Skin of body (tissue), 1 donor: ENCODE measurements at regions not wholly inside any gene's neighbourhood (a gene's known extent, or its start where the extent isn't known, plus 50 kb on each side); places are given as distances from the start of the nearest gene placed in this dataset.
A peak's percentile ranks its signal among the peaks of the same experiment; 100 is the strongest.

ENCODE experiments used
- DNase-seq: peaks from one replicate; lab custom pipeline; 2025; lab: John Stamatoyannopoulos, UW

DNA sequence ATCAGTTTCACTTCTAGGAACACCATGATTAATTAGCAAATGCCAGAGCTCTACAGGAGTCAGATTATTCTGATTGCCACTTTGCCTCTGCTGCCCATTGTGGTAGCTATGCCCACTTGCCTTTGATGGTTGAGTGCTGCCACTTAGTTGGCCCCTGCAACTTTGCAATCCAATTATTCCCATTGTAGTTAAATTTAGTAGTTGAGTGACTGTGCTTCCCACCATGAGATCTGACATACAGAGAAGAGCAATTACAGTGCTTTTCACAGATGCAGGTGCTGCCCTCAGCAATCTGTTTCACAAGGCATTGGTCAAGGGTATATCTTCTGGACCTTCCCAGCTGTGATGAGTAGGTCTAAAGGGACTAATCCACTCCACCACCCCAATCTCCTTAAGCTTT lies 468.4 kb upstream of the RGS6 start:
- no peak for DNase-seq

DNA sequence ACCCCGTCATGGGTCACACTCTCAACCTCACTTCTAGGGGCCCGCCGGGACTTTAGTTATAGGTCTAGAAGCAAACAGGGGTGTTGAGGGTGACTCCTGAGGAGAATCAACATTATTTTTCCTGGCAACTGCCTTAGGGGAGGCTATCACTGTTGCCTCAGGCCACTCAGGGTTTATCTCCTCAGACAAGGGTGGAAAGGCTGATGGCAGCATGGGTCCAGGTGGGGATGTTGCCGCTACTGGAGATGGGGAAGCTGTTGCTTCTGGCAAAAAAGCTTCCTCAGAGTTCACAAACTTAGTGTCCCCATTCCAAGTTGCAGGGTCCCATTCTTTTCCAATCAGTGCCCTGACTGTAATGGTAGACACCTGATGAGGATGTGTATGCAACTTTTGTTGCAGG lies 467.4 kb upstream of the RGS6 start:
- DNase-seq, result no peak

DNA sequence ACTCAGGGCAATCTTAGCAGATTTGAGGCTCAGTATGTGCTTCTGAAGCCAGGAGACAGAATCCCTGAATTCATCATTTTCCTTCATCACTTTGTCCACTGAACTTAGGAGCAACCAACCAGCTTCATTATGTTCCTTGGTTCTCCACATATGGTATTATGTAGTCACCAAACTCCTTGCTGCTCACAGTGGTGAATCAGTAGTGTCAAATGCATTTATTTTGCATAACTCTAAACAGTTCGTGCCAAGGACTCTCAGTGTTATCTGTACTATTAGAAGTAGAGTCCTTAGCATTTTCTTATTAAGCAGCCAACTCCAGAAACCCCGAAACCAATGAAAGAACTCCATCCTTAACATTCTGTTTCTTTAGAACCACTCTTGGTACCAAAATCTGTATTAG lies 466.9 kb upstream of the RGS6 start:
- no peak for DNase-seq

DNA sequence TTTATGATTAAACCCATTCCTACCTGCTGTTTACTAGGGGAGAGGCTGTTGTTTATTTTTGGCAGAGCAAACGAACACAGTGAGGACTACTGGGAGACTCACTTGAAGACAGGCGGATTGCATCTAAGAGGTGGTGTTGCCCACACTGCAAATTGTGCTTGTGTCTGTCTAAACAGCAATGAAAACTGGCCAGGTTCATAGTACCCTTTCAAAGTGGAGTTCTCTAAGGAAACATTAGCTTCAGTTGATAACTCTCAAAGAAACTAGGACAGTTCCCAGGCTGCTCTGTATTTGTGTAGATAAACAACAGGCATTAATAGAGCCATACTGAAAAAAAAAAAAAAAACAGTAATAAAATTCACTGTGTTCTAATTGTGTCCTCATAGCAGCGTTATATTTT lies 466.0 kb upstream of the RGS6 start:
- DNase-seq, result no peak

DNA sequence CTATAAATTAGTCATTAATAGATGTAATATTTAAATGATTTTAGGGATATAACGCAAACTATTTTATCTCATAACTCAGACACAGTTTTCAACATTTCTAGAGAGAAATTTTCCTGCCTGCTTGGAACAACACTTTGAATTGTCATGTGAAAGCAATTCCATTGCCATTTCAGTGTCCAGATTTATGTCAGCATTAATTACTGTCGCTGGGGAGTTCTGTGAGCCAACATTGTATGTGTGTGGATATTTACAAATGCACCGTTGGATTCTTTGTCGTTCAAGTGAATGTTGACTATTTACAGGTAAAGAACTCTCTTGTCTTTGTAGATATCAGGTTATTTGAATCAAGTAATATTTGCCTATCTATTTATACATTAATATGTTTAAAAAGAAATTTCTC lies 465.3 kb upstream of the RGS6 start:
- peak; percentile 76 for DNase-seq

DNA sequence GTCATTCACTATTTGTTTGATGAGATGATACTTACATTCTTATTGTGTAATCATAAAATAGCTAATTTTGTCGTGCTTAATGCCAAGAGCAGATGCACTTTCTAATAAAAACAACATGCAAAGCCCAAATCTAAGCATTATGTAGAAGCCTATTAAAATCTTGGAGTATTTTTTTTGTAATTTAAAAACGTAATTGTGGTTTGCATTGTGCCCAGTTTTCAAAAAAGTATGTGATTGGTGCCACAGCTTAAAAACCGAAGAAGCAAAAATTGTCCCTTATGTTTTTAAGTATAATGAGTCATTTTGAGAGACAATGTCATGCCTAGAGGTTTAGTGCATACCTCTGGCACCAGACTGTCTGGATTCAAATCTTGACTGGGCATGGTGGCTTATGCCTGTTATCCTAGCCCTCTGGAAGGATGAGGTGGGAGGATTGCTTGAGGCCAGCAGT lies 464.8 kb upstream of the RGS6 start:
- DNase-seq, result peak; percentile 76

DNA sequence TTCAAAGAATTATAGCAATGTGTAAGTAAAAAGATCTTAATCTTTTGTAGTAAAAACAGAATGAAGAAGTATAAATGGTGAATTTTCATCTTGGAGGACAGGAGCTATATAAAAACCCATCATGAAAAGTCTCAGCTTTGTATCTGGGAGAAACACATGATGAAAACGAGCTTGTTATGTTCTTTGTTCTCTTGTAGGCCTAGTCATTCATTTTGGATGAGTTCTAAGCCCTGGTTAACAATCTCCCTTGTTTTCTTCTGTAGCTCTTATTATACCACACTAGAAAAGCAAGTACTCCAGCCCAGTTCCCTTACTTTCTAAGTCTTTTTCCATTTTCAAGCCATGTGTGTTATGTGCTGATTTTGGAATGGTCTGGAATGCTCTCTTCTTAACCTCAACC lies 463.5 kb upstream of the RGS6 start:
- no peak for DNase-seq

DNA sequence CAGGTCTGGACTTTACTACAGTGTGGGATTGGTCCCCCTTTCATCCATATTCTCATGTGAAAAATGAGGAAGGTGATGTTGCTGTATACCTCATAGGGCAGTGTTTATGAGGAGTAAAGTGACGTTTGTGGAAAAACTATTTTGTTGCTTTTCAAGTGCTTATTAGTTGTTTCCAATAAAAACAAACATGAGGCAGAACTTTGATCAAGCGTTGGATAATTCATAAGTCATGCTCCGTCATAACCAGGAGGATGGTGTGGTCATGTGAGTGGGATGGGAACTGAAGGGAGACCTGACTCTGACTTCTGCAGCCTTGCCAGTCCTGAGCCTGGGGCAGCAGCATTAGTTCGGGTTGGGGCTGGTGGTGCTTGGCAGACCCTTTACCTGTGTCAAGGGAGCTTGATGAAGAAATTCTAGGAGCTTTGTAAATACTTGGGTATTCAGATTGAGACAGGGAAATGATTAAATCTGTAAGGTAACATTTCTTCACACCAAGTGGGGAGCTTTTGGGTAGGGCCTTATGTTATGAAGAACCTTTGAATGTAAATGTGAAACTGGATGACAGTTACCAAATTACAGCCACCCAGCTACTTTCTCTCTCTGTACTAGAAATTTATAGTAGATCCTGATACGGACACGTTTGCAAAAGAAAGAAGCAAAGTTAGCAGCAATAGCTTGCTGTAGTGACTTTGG lies 462.4 kb upstream of the RGS6 start:
- no peak for DNase-seq

DNA sequence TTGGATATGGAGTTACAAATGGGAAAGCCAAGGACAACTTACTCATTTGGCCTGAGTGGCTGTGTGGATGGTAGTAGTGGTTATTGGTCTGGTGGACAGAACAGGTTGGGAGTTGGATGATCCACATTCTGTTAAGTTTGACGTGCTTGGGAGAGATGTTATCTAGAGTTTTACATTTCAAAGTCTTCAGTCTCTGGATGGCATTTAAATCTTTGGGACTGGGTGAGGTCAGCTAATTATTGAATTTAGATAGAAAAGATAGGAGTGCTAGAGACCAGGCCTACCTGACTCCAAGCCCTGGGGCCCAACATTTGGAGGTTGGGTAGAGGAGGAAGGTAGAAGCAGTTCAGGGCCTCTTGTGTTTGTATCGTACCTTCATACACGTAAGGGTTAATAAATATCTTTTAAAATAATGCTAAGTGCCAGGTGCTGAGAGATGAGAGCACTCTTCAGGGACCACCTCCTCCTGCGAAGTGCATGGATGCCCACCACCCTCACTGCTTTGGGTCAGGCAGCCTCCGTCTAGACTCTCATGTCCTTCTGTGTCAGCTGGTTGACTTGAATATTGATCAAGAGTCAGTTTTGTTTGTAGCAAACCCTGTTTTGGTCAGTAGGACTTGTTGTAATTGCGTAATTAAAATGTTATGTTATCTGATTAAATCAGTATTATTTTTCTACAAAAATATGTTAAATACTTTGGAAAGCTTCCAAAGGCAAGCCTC lies 460.4 kb upstream of the RGS6 start:
- no peak for DNase-seq

DNA sequence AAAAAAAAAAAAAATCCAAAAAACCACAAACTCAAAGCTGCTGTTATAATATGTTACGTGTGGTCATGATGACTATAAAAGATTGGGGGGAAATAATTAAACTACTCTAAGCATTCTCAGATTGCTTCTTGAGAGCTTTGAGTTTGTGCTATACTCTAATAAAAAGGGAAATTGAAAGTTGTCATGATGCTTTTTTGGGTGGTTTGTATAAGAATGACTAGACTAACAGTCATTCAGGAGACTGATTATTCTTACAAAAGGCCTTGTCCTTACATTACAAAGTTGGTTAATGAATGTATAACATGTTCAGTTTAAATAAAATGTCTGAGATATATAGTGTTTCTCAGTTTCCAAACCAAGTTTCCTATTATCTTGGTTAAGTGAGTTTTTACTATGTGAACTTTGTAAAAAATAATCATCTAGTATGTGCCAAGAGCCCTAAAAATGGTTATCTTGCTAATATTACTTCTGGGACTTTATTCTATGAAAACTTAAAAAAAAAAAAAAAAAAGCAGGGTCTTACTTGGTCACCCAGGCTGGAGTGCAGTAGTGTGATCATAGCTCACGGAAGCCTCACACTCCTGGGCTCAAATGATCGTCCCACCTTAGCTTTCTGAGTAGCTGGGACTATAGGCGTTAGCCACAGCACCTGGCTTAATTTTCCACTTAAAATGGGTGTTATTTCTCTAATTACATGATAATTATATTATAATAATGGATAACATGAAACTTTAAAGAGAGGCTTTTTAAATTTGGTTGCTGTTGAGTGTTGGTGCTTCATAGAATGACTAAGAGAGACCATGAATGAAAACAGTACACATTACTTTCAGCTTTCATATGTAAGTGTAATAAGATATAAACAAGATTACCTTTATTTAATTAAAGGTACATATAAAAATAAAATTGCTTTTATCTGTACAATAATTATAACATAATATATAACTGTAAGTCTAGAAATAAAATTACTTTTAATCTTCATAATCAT lies 459.6 kb upstream of the RGS6 start:
- no peak for DNase-seq

DNA sequence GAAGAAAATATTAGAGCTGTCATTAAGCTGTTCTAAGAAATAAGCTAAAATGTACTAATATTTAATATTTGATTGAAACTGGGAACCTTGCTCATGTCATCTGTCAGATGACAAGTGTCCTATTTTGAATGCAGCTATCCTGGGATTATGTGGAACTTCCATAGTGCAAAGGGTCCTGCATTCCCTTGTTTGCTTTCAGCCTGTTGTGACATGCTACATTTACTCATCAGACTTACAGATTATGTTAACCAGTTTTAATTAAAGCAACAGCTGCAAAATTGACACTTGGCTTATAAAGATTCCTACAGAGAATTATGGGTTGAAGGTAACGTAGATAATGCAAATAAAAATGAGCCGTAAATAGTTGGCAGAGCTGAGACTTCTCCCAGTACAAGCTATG lies 458.4 kb upstream of the RGS6 start:
- DNase-seq, result no peak

DNA sequence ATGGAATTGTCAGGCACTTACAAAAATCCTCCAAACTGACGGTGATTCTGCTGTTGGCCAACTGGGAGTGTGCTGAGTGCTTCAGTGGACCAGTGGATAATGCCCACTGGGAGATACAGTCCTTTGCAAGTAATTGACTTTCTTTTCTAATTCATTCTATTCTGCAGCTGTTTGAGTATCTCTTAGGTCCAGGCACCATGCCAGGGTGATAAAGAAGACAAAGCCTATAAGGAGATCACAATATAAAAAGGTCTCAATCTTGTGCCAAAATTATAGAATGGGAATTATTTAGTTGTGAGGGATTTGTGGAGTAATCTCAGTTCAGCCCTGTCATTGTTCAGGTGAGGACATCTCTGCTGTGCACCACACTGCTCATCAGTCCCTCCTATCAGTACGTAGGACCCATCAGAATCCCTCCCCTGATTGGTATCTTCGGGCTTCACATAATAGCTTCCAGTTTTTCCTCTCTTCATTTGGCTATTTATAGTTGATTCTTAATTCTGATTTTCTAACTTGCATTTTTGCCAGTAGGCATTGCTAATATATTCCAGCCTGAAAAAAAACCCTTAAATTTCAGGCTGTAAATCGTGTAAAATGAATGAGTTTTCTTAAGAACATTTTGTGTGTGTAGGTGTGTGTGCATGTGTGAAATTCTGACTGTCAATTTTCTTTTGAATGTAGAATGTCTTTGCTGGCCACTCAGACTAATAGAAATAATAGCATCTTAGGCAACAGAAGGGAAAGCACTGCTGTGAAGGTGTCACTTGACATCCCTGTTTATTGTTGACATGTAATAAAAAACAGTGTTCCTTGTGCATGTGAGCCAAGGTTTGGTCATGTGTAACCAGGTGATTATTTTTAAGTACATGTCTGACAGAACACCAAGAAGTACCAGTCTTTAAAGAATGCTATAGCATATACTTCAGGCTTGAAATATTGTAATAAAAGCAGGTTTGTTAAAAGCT lies 457.6 kb upstream of the RGS6 start:
- no peak for DNase-seq

DNA sequence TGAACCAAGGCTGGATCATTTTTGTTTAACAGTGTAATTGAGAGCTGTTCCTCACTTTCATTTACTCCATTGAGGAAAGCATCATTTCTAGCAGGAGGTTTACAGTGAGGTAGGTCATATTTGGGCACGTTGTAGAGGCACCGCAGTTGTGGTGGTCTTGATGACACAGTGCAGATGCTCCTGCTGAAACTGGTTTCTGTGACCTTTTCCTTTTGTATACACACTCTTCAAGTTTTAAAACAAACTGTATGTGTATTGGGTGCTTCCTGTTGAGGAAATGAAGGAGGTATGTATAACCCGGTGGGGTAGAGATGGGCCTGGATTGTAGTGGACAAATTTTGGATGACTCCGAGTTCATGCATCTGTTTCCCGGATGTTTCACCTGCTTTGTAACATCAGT lies 456.3 kb upstream of the RGS6 start:
- DNase-seq, result no peak

DNA sequence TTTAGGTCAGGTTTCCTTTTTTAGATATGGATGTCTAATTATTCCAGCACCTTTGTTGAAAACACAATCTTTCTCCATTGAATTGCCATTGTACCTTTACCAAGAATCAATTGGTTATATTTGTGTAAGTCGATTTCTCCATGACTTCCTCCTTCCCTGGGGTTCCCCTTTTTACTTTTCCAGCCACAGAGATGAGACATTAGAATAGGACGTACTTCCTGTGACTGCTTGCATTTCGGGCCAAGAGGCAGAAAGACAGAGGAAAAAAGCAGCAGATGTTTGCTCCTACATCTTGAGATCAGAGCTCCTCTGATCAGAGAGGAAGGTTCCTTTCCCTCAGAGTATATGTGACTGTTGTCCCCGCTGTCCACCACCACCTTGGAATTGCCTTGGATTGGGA lies 453.7 kb upstream of the RGS6 start:
- DNase-seq, result no peak

DNA sequence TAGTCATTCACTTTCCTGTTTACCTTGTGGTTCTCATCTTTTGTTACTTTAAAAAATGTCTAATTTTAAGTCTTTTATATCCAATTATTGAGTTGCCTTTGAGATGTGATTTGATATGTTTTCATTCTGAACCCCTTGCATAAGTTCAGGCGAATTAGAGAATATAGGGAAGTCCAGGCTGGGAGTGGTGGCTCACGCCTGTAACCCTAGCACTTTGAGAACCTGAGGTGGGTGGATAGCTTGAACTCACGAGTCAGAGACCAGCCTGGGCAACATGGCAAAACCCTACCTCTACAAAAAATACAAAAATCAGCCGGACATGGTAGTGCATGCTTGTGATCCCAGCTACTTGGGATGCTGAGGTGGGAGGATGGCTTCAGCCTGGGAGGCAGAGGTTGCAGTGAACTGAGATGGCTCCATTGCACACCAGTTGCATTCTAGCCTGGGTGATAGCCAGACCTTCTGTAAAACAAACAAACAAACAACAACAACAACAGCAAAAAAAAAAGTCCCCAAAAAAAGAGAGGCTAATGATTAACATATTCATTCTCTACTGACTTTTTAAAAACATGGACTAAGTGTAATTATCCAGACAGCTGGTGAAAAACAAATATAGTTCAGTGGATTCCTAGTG lies 451.1 kb upstream of the RGS6 start:
- DNase-seq, result no peak

DNA sequence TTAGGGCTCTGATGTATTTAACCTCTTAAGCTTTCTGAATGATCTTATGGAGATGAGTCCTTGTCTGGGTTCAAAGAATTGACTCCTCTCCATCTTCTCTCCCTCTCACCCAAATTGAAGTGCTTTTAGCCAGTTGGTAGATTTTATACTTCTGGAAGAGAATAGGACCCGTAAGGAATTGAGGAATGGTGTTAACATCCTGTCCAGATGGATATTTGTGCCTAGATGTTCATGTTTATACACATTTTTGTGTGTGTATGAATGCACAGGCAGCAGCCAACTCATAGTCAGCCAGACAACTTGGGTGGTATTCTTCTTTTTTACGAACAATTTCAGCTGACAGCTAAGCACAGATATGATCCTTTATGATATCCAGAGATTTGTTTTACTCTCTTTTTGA lies 449.6 kb upstream of the RGS6 start:
- DNase-seq, result peak; percentile 90

DNA sequence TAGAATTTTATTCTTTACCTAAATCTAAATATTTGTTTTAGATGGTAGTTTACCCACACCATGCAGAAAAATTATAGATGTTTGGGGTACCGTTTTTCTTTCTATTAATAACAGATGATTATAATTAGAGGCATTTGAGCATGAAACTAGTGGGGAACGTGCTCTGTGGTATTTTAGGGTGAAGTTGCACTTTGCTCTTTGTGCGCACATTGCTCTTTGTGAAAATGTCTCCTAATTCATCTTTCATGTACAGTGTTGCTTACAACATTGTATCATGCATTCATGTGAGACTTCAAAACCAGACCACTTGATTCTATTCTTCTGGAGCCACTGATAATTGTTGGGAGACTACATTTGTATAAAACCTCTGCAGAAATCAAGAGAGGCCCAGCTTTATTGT lies 449.1 kb upstream of the RGS6 start:
- DNase-seq, result no peak

DNA sequence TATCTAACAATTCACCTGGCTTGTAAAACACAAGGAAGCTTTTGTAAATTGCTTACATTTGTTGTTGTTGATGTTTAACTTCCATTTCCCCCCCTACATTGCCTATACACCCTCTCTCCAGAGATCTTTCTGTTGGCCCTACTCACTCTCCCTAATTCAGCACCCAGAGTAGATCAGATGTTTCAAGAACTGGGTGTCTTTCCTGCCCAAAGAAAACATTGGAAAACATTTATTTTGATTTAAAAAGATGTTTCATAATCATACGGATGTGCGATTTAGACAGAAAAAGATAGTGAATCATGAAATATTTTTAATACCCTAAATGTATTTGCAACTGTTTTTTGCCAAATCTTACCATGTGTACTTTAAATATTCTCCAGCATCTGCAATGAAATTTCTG lies 446.4 kb upstream of the RGS6 start:
- DNase-seq, result no peak

DNA sequence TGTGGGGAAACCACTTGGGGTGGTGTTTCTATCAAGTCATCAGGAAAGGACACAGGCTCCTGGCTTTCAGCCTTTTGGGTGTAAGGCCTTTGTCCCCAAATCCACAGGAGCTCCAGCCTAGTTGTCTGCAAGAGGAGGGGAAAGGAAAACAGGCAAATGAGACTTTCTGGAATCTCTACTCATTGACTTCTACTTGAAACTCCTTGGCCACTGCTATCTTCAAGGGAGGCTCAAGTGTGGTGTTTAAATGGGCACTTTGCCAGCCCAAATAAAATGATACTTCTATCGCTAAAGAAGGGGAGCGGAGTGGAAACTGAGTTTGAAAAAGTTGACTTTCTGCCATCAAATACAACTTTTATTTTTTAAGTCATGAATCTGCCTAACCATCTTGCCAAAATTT lies 445.9 kb upstream of the RGS6 start:
- DNase-seq, result no peak

DNA sequence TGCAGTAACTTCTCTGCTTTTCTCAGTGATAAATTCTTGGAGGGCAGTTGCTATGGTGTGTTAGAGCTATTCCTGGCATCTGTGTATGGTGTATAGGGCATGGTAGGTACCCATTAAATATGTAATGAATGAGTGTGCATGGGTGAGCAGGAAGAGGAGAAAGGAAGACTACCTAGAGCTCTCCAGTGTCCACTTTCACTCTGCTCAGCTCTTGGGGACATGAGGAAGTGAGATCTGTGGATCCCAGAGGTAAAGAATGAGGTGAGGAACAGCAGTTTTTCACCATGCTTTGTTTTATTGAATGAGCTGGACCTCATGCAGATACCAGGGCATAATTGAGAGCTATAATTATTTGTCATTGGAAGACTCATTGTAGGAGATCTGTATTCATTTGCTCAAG lies 444.8 kb upstream of the RGS6 start:
- DNase-seq, result no peak

DNA sequence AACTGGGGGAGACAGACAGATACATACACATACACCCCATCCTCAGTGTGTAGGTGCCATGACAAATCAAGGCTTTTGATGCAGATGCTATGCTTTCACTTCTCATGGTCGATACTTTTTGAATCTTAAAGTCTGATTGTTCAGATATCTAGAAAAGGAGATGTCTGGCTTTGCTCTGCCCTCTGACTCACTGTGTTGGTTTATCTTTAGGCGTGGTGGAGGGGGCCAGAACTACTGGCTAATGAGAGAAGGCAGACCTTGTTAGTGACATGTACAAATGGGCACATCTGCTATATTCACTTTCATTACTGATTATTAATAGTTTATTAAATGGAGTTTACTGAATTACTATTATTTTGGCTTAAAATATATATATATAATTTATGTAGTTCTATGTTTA lies 444.3 kb upstream of the RGS6 start:
- no peak for DNase-seq
